KMS-11 (cell line): ENCODE measurements at regions not wholly inside any gene's neighbourhood (a gene's known extent, or its start where the extent isn't known, plus 50 kb on each side); places are given as distances from the start of the nearest gene placed in this dataset.

Experiments used
- H2AFZ ChIP-seq: fragments of 200-600 bp; sonication (generic); 2 replicates; pipeline ENCODE4 v1.6.1; 2016; ENCODE audit warnings: antibody characterized with exemption, mixed run types, low read depth
- H3K27ac ChIP-seq: fragments of 200-600 bp; sonication (generic); 2 replicates; pipeline ENCODE4 v1.6.1; 2016; ENCODE audit warnings: mild to moderate bottlenecking, mixed run types
- H3K27me3 ChIP-seq: fragments of 200-600 bp; sonication (generic); 2 replicates; pipeline ENCODE4 v1.6.1; 2017; ENCODE audit warnings: mild to moderate bottlenecking, low read depth, mixed run types, moderate library complexity; ENCODE audit not compliant: insufficient read depth
- H3K36me3 ChIP-seq: fragments of 200-600 bp; sonication (generic); 2 replicates; pipeline ENCODE4 v1.6.1; 2017; ENCODE audit warnings: mild to moderate bottlenecking, mixed run types; ENCODE audit not compliant: insufficient read depth
- H3K4me1 ChIP-seq: fragments of 200-600 bp; sonication (generic); 2 replicates; pipeline ENCODE4 v1.6.1; 2016; ENCODE audit warnings: mild to moderate bottlenecking, low read depth, mixed run types; ENCODE audit not compliant: poor library complexity, severe bottlenecking
- H3K4me2 ChIP-seq: fragments of 200-600 bp; sonication (generic); 2 replicates; pipeline ENCODE4 v1.7.0; 2016; ENCODE audit warnings: mild to moderate bottlenecking, mixed run types
- H3K4me3 ChIP-seq: fragments of 200-600 bp; sonication (generic); IDR thresholded peaks from 2 replicates; pipeline ENCODE4 v1.6.1; 2017; ENCODE audit warnings: low read depth, low read length, mixed read lengths; ENCODE audit not compliant: insufficient read depth
- H3K79me2 ChIP-seq: fragments of 200-600 bp; sonication (generic); 2 replicates; pipeline ENCODE4 v1.6.1; 2016; ENCODE audit warnings: low read depth, mixed run types; ENCODE audit not compliant: insufficient read depth
- H3K9ac ChIP-seq: fragments of 200-600 bp; sonication (generic); 2 replicates; pipeline ENCODE4 v1.6.1; 2016; ENCODE audit warnings: mild to moderate bottlenecking, mixed run types
- H4K20me1 ChIP-seq: fragments of 200-600 bp; sonication (generic); 2 replicates; pipeline ENCODE4 v1.6.1; 2016; ENCODE audit warnings: mild to moderate bottlenecking, mixed run types; ENCODE audit not compliant: insufficient read depth
- TF ChIP-seq, protein P1 (sequence below): fragments of 200-600 bp; sonication (generic); conservative IDR thresholded peaks from 2 replicates; pipeline ENCODE4 v1.6.1; 2017; ENCODE audit warnings: low read depth, mild to moderate bottlenecking, antibody characterized with exemption, low read length, moderate library complexity, mixed read lengths

GRCh38 chr2:60262178-60262577, 291.3 kb downstream of the BCL11A start:
- no peaks in the 10 kb centered on the region for H4K20me1 ChIP-seq
- no peaks in the 10 kb centered on the region for H3K36me3 ChIP-seq
- H3K27me3 ChIP-seq: no peaks in the 10 kb centered on the region
- no peak overlapping the region for H3K9ac ChIP-seq
- no peak overlapping the region for H3K27ac ChIP-seq
- H3K4me2 ChIP-seq: no peak overlapping the region
- no peak overlapping the region for H3K4me3 ChIP-seq
- H2AFZ ChIP-seq: no peak overlapping the region
- TF ChIP-seq, protein P1, sequence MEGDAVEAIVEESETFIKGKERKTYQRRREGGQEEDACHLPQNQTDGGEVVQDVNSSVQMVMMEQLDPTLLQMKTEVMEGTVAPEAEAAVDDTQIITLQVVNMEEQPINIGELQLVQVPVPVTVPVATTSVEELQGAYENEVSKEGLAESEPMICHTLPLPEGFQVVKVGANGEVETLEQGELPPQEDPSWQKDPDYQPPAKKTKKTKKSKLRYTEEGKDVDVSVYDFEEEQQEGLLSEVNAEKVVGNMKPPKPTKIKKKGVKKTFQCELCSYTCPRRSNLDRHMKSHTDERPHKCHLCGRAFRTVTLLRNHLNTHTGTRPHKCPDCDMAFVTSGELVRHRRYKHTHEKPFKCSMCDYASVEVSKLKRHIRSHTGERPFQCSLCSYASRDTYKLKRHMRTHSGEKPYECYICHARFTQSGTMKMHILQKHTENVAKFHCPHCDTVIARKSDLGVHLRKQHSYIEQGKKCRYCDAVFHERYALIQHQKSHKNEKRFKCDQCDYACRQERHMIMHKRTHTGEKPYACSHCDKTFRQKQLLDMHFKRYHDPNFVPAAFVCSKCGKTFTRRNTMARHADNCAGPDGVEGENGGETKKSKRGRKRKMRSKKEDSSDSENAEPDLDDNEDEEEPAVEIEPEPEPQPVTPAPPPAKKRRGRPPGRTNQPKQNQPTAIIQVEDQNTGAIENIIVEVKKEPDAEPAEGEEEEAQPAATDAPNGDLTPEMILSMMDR: no peak
- no peaks in the 10 kb centered on the region for H3K4me1 ChIP-seq
- H3K79me2 ChIP-seq: no peaks in the 10 kb centered on the region

DNA sequence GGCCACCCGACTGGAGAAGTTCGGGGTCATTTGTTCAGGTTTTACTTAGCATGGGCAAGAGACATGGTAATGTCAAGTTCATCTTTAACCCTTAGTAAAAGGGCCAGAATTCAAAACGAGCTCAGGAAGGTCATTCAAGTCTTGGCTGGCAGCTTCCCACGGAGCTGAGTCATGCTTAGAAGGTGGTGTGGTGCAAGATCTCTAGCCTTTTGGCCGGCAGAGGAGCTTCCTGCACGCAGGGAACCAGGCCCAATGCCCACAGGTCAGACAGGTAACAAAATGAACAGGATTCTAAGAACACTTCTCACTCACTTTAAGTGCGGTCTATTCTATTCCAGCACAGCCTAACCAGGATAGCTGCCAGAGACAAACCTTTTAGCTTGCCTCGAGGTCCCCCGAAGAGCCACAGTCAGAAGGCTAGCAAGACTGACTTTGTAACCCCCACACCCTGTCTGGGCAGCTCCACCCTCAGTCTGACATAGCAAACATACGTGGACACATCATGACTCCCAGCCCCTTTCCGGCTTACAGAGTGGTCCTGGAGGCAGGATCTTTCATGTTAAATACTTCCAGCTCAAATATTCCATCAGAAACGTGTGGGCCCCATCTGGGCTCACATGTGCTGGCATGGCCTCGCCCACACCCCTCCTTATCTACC, 292.7 kb downstream of the BCL11A start:
- TF ChIP-seq, protein P1: no peak
- Histone ChIP-seq H3K36me3 (no peaks in the 10 kb centered on the region), H3K4me3 (no peak overlapping the region), H3K4me1 (no peaks in the 10 kb centered on the region), H3K27me3 (no peaks in the 10 kb centered on the region), H3K79me2 (no peaks in the 10 kb centered on the region), H3K4me2 (no peak overlapping the region), H4K20me1 (no peaks in the 10 kb centered on the region), H2AFZ (no peak overlapping the region), H3K9ac (no peak overlapping the region), H3K27ac (no peak overlapping the region)

DNA sequence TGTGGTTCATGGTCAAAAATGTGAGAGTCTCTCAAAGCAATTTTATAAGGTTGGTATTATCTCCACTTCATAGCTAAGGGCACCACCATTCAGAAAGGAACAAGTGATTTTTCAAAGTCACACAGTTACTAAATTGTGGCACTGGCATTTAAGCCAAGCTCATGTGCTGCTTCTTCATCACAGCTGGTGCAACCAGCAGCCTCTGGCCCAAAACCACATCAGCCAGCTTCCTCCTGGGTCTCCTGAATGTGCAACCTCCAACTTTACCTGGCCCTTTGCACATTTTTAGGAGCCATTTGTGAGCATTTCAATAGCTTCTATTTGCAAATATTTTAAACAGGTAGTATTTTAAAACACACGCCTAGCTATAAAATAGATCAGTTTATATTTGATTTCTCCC, 293.7 kb downstream of the BCL11A start:
- Histone ChIP-seq H3K79me2 (no peaks in the 10 kb centered on the region), H3K27me3 (no peaks in the 10 kb centered on the region), H3K36me3 (no peaks in the 10 kb centered on the region), H3K4me3 (no peak overlapping the region), H3K4me1 (no peaks in the 10 kb centered on the region), H3K9ac (no peak overlapping the region), H2AFZ (no peak overlapping the region), H3K27ac (no peak overlapping the region), H4K20me1 (no peaks in the 10 kb centered on the region), H3K4me2 (no peak overlapping the region)
- TF ChIP-seq, protein P1: no peak

GRCh38 chr2:60252581-60253150, 300.8 kb downstream of the BCL11A start:
- H3K9ac ChIP-seq: no peak overlapping the region
- no peaks in the 10 kb centered on the region for H4K20me1 ChIP-seq
- H3K4me3 ChIP-seq: no peak overlapping the region
- H3K27me3 ChIP-seq: no peaks in the 10 kb centered on the region
- TF ChIP-seq, protein P1: no peak
- no peaks in the 10 kb centered on the region for H3K36me3 ChIP-seq
- no peaks in the 10 kb centered on the region for H3K4me1 ChIP-seq
- no peak overlapping the region for H3K4me2 ChIP-seq
- H2AFZ ChIP-seq: no peak overlapping the region
- H3K79me2 ChIP-seq: no peaks in the 10 kb centered on the region
- no peak overlapping the region for H3K27ac ChIP-seq
